SK-N-SH (cell line): ENCODE measurements at regions not wholly inside any gene's neighbourhood (a gene's known extent, or its start where the extent isn't known, plus 50 kb on each side); places are given as distances from the start of the nearest gene placed in this dataset.

Experiments
- CTCF ChIA-PET: fragments of 300-600, 350-600 bp; formaldehyde crosslinking; extraction: SDS; loops from one replicate; lab custom pipeline; 2021; lab: Yijun Ruan, JAX
- POLR2A ChIA-PET: fragments of 350-600 bp; sonication (Branson Sonifier 250); formaldehyde crosslinking; extraction: SDS; loops from one replicate; lab custom pipeline; 2020; ENCODE audit warnings: antibody characterized with exemption, inconsistent platforms; lab: Yijun Ruan, JAX
- DNase-seq: peaks from one replicate; pipeline ENCODE4 v3.0.0; 2012
- H2AFZ ChIP-seq: fragments of 200-600 bp; sonication (generic); 2 replicates; pipeline ENCODE4 v1.8.1; 2016; ENCODE audit warnings: antibody characterized with exemption, mild to moderate bottlenecking, low read depth
- H3F3A ChIP-seq: fragments of 200-600 bp; sonication (generic); replicated peaks from 2 replicates; pipeline ENCODE3; 2016; ENCODE audit warnings: antibody characterized with exemption, mild to moderate bottlenecking; ENCODE audit not compliant: insufficient read depth
- H3K27ac ChIP-seq, 2 experiments: fragments of 200-500 bp in 1 of 2; fragments of 200-600 bp in 1 of 2; sonication (Bioruptor generic) in 1 of 2; sonication (generic), shearing (Covaris generic) in 1 of 2; 2 replicates each; pipeline versions ENCODE4 v1.5.1 to v1.6.1; 2014 to 2016; ENCODE audit warnings: low read depth in 2 of 2, inconsistent platforms in 1 of 2, low read length in 1 of 2, mild to moderate bottlenecking in 1 of 2, mixed read lengths in 1 of 2
- H3K27me3 ChIP-seq: fragments of 200-600 bp; sonication (generic), shearing (Covaris generic); 2 replicates; pipeline ENCODE4 v1.6.1; 2016; ENCODE audit warnings: mixed run types; ENCODE audit not compliant: insufficient read depth
- H3K36me3 ChIP-seq, 2 experiments: fragments of 200-500 bp in 1 of 2; fragments of 200-600 bp in 1 of 2; sonication (Bioruptor generic) in 1 of 2; sonication (generic) in 1 of 2; replicated peaks in 1 of 2; 2 replicates each; pipeline versions ENCODE3 to v1.5.1; 2014 to 2016; ENCODE audit warnings: low read length in 1 of 2, mild to moderate bottlenecking in 1 of 2; ENCODE audit not compliant: insufficient read depth in 2 of 2, control insufficient read depth in 1 of 2
- H3K4me1 ChIP-seq, 2 experiments: fragments of 200-500 bp in 1 of 2; fragments of 200-600 bp in 1 of 2; sonication (Bioruptor generic) in 1 of 2; sonication (generic), shearing (Covaris generic) in 1 of 2; 2 replicates each; pipeline versions ENCODE4 v1.5.1 to v1.6.1; 2014 to 2016; ENCODE audit warnings: low read depth in 1 of 2, low read length in 1 of 2, mixed run types in 1 of 2; ENCODE audit not compliant: insufficient read depth in 2 of 2, control insufficient read depth in 1 of 2
- H3K4me2 ChIP-seq: fragments of 200-600 bp; sonication (generic), shearing (Covaris generic); 2 replicates; pipeline ENCODE4 v1.6.1; 2017; ENCODE audit warnings: mixed run types
- H3K4me3 ChIP-seq, 2 experiments: fragments of 200-500 bp in 1 of 2; fragments of 200-600 bp in 1 of 2; sonication (Bioruptor generic) in 1 of 2; sonication (generic), shearing (Covaris generic) in 1 of 2; 2 replicates each; pipeline versions ENCODE4 v1.5.1 to v1.8.1; 2014 to 2016; ENCODE audit warnings: low read depth in 2 of 2, inconsistent platforms in 1 of 2, low read length in 1 of 2, mild to moderate bottlenecking in 1 of 2, mixed read lengths in 1 of 2, moderate library complexity in 1 of 2
- H3K79me2 ChIP-seq: fragments of 200-600 bp; sonication (generic); 2 replicates; pipeline ENCODE4 v1.8.1; 2017; ENCODE audit warnings: mild to moderate bottlenecking; ENCODE audit not compliant: insufficient read depth
- H3K9ac ChIP-seq: fragments of 200-600 bp; sonication (generic); 2 replicates; pipeline ENCODE4 v1.6.1; 2017; ENCODE audit warnings: mixed run types
- H3K9me2 ChIP-seq: fragments of 200-600 bp; sonication (generic); 2 replicates; pipeline ENCODE4 v1.6.1; 2017; ENCODE audit warnings: mixed run types
- H3K9me3 ChIP-seq: fragments of 200-600 bp; sonication (generic); 2 replicates; pipeline ENCODE4 v1.6.1; 2017; ENCODE audit warnings: mixed run types, mild to moderate bottlenecking, moderate library complexity
- H4K20me1 ChIP-seq: fragments of 200-600 bp; sonication (generic); 2 replicates; pipeline ENCODE4 v1.6.1; 2017; ENCODE audit warnings: mild to moderate bottlenecking, mixed run types; ENCODE audit not compliant: insufficient read depth
- ELF1 ChIP-seq: IDR thresholded peaks from 2 replicates; pipeline ENCODE4 v1.4.0; 2012
- EP300 ChIP-seq, 2 experiments: IDR thresholded peaks; 2 replicates each; pipeline versions ENCODE4 v1.4.0 to v1.6.1; 2012; ENCODE audit warnings: borderline replicate concordance in 1 of 2, low read depth in 1 of 2, low read length in 1 of 2
- EZH2phosphoT487 ChIP-seq: fragments of 200-600 bp; sonication (generic); IDR thresholded peaks from 2 replicates; pipeline ENCODE4 v1.6.1; 2017; ENCODE audit warnings: low read depth, mixed run types, mild to moderate bottlenecking, antibody characterized with exemption, moderate library complexity, borderline replicate concordance
- FOSL2 ChIP-seq: IDR thresholded peaks from 2 replicates; pipeline ENCODE4 v1.4.0; 2012; ENCODE audit warnings: low read depth, mild to moderate bottlenecking, moderate library complexity, borderline replicate concordance
- GABPA ChIP-seq: IDR thresholded peaks from 2 replicates; pipeline ENCODE4 v1.4.0; 2012; ENCODE audit warnings: low read depth, mild to moderate bottlenecking
- GATA2 ChIP-seq: sonication (generic); formaldehyde crosslinking; IDR thresholded peaks from 2 replicates; pipeline ENCODE4 v1.5.0; 2020; ENCODE audit warnings: mild to moderate bottlenecking, missing genetic modification reagents
- JUND ChIP-seq: IDR thresholded peaks from 2 replicates; pipeline ENCODE4 v1.4.0; 2012
- NRF1 ChIP-seq: IDR thresholded peaks from 2 replicates; pipeline ENCODE4 v1.6.1; 2012; ENCODE audit warnings: low read depth, mild to moderate bottlenecking, low read length
- POLR2AphosphoS5 ChIP-seq: IDR thresholded peaks from 2 replicates; pipeline ENCODE4 v1.6.1; 2012; ENCODE audit warnings: low read depth, low read length
- RAD21 ChIP-seq: IDR thresholded peaks from 2 replicates; pipeline ENCODE4 v1.6.1; 2012; ENCODE audit warnings: mild to moderate bottlenecking, low read length
- RCOR1 ChIP-seq: fragments of 150-350 bp; IDR thresholded peaks from 2 replicates; pipeline ENCODE4 v1.6.1; 2017; ENCODE audit warnings: antibody characterized with exemption, low read length
- RFX5 ChIP-seq: IDR thresholded peaks from 2 replicates; pipeline ENCODE4 v1.6.1; 2012; ENCODE audit warnings: mild to moderate bottlenecking, improper control_type of control experiment, low read length
- RXRA ChIP-seq: IDR thresholded peaks from 2 replicates; pipeline ENCODE4 v1.4.0; 2012; ENCODE audit warnings: low read depth, mild to moderate bottlenecking, borderline replicate concordance
- SMC3 ChIP-seq: IDR thresholded peaks from 2 replicates; pipeline ENCODE4 v1.6.1; 2012; ENCODE audit warnings: low read depth, low read length, improper control_type of control experiment
- TCF12 ChIP-seq: IDR thresholded peaks from 2 replicates; pipeline ENCODE4 v1.4.0; 2012
- TEAD4 ChIP-seq: IDR thresholded peaks from 2 replicates; pipeline ENCODE4 v1.4.0; 2012; ENCODE audit warnings: mild to moderate bottlenecking, borderline replicate concordance; ENCODE audit not compliant: insufficient read depth
- YY1 ChIP-seq: IDR thresholded peaks from 2 replicates; pipeline ENCODE4 v1.4.0; 2012; ENCODE audit warnings: low read depth, mild to moderate bottlenecking
- WGBS: methylation state at CpG from one replicate; pipeline ENCODE4 v1.1.6; 2017; ENCODE audit warnings: low lambda C conversion rate; 5-methylcytosine and 5-hydroxymethylcytosine counted together
- TF ChIP-seq, protein P1 (sequence below): fragments of 150-350 bp; IDR thresholded peaks from 2 replicates; pipeline ENCODE4 v1.6.1; 2016; ENCODE audit warnings: mild to moderate bottlenecking, low read depth, low read length
- TF ChIP-seq, protein P2 (sequence below): IDR thresholded peaks from 2 replicates; pipeline ENCODE4 v1.4.0; 2012; ENCODE audit warnings: low read depth
- TF ChIP-seq, protein P3 (sequence below): IDR thresholded peaks from 2 replicates; pipeline ENCODE4; 2012

DNA sequence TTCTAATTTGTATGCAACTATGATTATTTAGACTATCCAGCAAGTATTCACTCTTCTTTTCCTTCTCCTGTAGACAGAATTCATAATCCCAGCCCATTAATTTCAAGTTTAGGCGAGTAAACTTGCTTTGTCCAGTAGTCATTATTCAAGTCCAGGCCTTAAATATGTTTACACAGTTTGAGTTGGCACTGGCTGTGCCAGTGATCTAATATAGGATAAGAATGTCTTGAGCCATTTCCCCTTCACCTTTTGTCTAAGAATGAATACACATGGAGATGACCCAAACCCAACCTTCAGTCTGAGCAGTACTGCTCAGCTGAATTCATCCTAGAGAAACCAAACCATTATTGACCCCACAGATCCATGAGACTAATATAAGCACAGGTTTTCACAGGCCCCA, 930.4 kb upstream of the CDH8 start:
- Histone ChIP-seq H3K4me3 (no peak overlapping the region), H4K20me1 (no peaks in the 10 kb centered on the region), H3K9ac (no peak overlapping the region), H3K4me2 (no peak overlapping the region), H3K9me3 (no peaks in the 10 kb centered on the region), H3K27me3 (no peaks in the 10 kb centered on the region), H3K79me2 (no peaks in the 10 kb centered on the region), H3K9me2 (no peaks in the 10 kb centered on the region), H2AFZ (no peak overlapping the region), H3K36me3 (no peaks in the 10 kb centered on the region), H3F3A (no peaks in the 10 kb centered on the region), H3K27ac (no peak overlapping the region), H3K4me1 (peaks cover 0 to 3% of the 10 kb centered on the region in 2 experiments; a peak in 1 of 4 replicates)
- ChIA-PET CTCF (no interaction called here), POLR2A (no interaction called here)
- DNase-seq = no peak
- 21% methylated on average over 1 of the region's 1 CpG for WGBS
- TF ChIP-seq TCF12 (no peak), SMC3 (no peak), ELF1 (no peak), TEAD4 (no peak)

DNA sequence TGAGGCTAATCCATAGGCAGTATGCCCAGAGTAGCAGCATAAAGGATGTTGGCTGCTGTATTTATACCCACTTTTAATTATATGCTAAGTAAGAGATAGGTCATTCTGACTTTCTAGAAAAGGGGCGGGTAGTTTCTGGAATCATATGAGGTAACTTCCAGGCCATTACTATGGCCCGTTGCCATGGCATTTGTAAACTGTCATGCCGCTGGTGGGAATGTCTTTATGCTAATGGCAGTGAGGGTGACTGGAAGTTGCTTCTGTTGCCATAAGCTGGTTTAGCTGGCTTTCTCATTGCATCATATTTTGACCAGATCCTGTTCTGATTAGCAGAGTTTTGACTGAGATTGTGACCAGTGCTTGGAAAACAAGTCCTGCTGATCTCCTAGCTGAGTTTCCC, 929.6 kb upstream of the CDH8 start:
- Histone ChIP-seq H3K79me2 (no peaks in the 10 kb centered on the region), H3K27me3 (no peaks in the 10 kb centered on the region), H3K9me2 (no peaks in the 10 kb centered on the region), H4K20me1 (no peaks in the 10 kb centered on the region), H3K9me3 (no peaks in the 10 kb centered on the region), H3K4me2 (no peak overlapping the region), H3K4me3 (no peak overlapping the region), H2AFZ (no peak overlapping the region), H3K9ac (no peak overlapping the region), H3F3A (no peaks in the 10 kb centered on the region), H3K4me1 (peaks cover 0 to 3% of the 10 kb centered on the region in 2 experiments; a peak in 1 of 4 replicates), H3K27ac (no peak overlapping the region), H3K36me3 (no peaks in the 10 kb centered on the region)
- no peak for TF ChIP-seq EZH2phosphoT487
- TF ChIP-seq NRF1 = no peak
- TF ChIP-seq, protein P1, sequence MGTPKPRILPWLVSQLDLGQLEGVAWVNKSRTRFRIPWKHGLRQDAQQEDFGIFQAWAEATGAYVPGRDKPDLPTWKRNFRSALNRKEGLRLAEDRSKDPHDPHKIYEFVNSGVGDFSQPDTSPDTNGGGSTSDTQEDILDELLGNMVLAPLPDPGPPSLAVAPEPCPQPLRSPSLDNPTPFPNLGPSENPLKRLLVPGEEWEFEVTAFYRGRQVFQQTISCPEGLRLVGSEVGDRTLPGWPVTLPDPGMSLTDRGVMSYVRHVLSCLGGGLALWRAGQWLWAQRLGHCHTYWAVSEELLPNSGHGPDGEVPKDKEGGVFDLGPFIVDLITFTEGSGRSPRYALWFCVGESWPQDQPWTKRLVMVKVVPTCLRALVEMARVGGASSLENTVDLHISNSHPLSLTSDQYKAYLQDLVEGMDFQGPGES = no peak
- TF ChIP-seq GATA2 = no peak
- no peak for TF ChIP-seq RAD21
- TF ChIP-seq RFX5 = no peak
- TF ChIP-seq RCOR1 = no peak
- no peak for TF ChIP-seq GABPA
- no peak for TF ChIP-seq TCF12
- TF ChIP-seq FOSL2 = no peak
- no peak for TF ChIP-seq RXRA
- TF ChIP-seq SMC3 = no peak
- TF ChIP-seq POLR2AphosphoS5 = no peak
- TF ChIP-seq, protein P2, sequence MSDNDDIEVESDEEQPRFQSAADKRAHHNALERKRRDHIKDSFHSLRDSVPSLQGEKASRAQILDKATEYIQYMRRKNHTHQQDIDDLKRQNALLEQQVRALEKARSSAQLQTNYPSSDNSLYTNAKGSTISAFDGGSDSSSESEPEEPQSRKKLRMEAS = no peak
- no peak for TF ChIP-seq EP300 (IDR thresholded peaks at IDR 0.05; ENCODE audit: borderline replicate concordance in 1 of 2, low read depth in 1 of 2, low read length in 1 of 2)
- no peak for TF ChIP-seq JUND
- TF ChIP-seq YY1 = no peak
- TF ChIP-seq, protein P3, sequence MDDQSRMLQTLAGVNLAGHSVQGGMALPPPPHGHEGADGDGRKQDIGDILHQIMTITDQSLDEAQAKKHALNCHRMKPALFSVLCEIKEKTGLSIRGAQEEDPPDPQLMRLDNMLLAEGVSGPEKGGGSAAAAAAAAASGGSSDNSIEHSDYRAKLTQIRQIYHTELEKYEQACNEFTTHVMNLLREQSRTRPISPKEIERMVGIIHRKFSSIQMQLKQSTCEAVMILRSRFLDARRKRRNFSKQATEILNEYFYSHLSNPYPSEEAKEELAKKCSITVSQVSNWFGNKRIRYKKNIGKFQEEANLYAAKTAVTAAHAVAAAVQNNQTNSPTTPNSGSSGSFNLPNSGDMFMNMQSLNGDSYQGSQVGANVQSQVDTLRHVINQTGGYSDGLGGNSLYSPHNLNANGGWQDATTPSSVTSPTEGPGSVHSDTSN = no peak
- WGBS = 54% methylated on average over 3 of the region's 3 CpGs
- CTCF ChIA-PET = no interaction called here
- no peak for DNase-seq
- POLR2A ChIA-PET = no interaction called here
